ENCODE measurements at regions not wholly inside any gene's neighbourhood (a gene's known extent, or its start where the extent isn't known, plus 50 kb on each side); places are given as distances from the start of the nearest gene placed in this dataset.

DNA sequence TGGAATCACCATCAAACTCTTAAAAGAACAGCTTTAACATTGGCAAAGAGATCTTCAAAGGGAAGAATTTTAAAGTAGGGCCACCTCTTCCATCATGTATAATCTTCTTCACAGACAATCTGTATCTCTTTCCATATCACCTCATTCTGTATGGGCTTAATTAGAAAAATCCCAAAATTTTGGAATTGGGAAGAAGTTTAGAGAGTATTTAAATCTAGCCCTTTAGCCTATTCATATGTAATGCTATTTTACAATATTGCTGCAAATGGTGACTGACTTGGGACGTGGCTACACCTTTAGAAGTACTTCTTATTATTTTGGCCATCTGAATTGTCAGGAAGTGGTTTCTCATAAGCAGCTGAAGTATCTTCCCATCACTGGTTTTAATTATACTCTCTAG is 474.3 kb downstream of the RFPL4B start:
- Histone ChIP-seq H3K4me1 (ENCODE audit: low read length) (no peaks in the 10 kb centered on the region), H3K9me3 (ENCODE audit: low read length) (no peaks in the 10 kb centered on the region), H3K79me2 (ENCODE audit: low read length) (no peaks in the 10 kb centered on the region), H4K20me1 (ENCODE audit: insufficient read depth, low read depth, low read length) (no peaks in the 10 kb centered on the region), H3K4me2 (ENCODE audit: low read depth, low read length, poor library complexity, severe bottlenecking) (no peak overlapping the region), H3K4me3 (ENCODE audit: low read length) (no peak overlapping the region), H3K36me3 (ENCODE audit: insufficient read depth, low read length) (no peaks in the 10 kb centered on the region), H3K9me2 (replicated peaks; ENCODE audit: insufficient read depth, low read length) (no peaks in the 10 kb centered on the region; the same call in 1 of the 2 replicates), H3K9ac (ENCODE audit: low read length) (no peak overlapping the region), H2AFZ (ENCODE audit: low read length) (no peak overlapping the region), H3K27ac (ENCODE audit: low read length) (no peak overlapping the region), H3K27me3 (ENCODE audit: low read length) (no peaks in the 10 kb centered on the region)
- DNase-seq = no peak

DNA sequence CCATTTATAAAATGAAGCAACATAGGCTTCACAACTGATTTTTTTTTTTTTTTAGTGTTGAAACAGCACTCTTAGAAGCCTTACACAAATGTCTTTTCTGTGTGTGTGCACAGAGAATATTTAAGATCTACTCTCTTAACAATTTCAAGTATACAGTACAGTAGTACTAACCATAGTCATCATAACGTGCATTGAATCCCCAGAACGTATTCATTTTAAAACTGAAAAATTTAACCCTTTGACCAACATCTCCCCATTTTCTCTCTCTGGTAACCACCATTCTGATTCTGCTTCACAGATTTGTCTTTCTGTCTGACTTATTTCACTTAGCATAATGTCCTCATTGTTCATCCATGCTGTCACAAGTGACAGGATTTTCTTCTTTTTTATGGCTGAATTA is 475.6 kb downstream of the RFPL4B start:
- Histone ChIP-seq H3K9ac (ENCODE audit: low read length) (no peak overlapping the region), H3K27me3 (ENCODE audit: low read length) (no peaks in the 10 kb centered on the region), H3K36me3 (ENCODE audit: insufficient read depth, low read length) (no peaks in the 10 kb centered on the region), H3K4me2 (ENCODE audit: low read depth, low read length, poor library complexity, severe bottlenecking) (no peak overlapping the region), H3K27ac (ENCODE audit: low read length) (no peak overlapping the region), H3K9me3 (ENCODE audit: low read length) (no peaks in the 10 kb centered on the region), H4K20me1 (ENCODE audit: insufficient read depth, low read depth, low read length) (no peaks in the 10 kb centered on the region), H2AFZ (ENCODE audit: low read length) (no peak overlapping the region), H3K4me1 (ENCODE audit: low read length) (no peaks in the 10 kb centered on the region), H3K4me3 (ENCODE audit: low read length) (no peak overlapping the region), H3K79me2 (ENCODE audit: low read length) (no peaks in the 10 kb centered on the region), H3K9me2 (replicated peaks; ENCODE audit: insufficient read depth, low read length) (no peaks in the 10 kb centered on the region; the same call in 1 of the 2 replicates)
- no peak for DNase-seq

DNA sequence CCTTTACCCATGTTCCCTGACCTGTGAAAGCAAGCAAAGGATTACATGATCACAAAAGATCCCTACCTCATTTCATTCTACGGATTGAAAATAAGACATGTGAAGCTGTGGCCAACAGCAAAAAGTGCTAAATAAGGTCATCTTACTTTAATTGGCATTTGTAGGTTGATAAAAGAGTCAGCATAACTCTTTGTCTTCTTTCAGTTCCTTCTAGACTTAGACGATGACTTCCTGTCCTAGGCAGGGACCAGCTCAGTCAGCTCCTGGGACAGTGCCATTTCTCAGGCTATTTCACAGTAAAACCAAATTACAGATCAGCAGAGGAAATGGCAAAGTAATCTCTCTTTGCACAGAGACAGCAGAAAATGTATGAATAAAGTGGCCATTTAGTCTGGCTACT is 480.7 kb downstream of the RFPL4B start:
- Histone ChIP-seq H3K9me3 (ENCODE audit: low read length) (no peaks in the 10 kb centered on the region), H4K20me1 (ENCODE audit: insufficient read depth, low read depth, low read length) (no peaks in the 10 kb centered on the region), H3K27ac (ENCODE audit: low read length) (no peak overlapping the region), H3K36me3 (ENCODE audit: insufficient read depth, low read length) (no peaks in the 10 kb centered on the region), H2AFZ (ENCODE audit: low read length) (no peak overlapping the region), H3K9me2 (replicated peaks; ENCODE audit: insufficient read depth, low read length) (no peaks in the 10 kb centered on the region), H3K4me3 (ENCODE audit: low read length) (no peak overlapping the region), H3K27me3 (ENCODE audit: low read length) (no peaks in the 10 kb centered on the region), H3K4me2 (ENCODE audit: low read depth, low read length, poor library complexity, severe bottlenecking) (no peak overlapping the region), H3K9ac (ENCODE audit: low read length) (no peak overlapping the region), H3K4me1 (ENCODE audit: low read length) (no peaks in the 10 kb centered on the region), H3K79me2 (ENCODE audit: low read length) (no peaks in the 10 kb centered on the region)
- no peak for DNase-seq

DNA sequence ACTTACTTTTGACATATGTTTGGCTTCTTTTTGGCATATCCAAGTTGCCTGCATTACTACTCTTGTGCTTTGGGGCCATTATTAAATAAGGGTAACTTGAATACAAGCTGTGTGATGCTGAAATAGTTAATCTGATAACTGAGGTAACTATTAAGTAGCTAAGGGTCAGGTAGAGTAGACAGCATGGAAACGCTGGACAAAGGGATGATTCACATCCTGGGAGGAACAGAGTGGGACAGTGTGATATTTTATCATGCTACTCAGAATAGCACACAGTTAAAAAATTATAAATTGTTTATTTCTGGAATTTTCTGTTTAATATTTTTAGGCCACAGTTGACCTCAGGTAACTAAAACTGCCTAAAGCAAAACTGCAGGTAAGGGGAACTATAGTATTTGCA is 483.9 kb downstream of the RFPL4B start:
- no peaks in the 10 kb centered on the region for H3K9me2 ChIP-seq (replicated peaks; ENCODE audit: insufficient read depth, low read length)
- H3K27ac ChIP-seq (ENCODE audit: low read length) = no peak overlapping the region
- H3K36me3 ChIP-seq (ENCODE audit: insufficient read depth, low read length) = no peaks in the 10 kb centered on the region
- H3K9me3 ChIP-seq (ENCODE audit: low read length) = no peaks in the 10 kb centered on the region
- no peak overlapping the region for H3K9ac ChIP-seq (ENCODE audit: low read length)
- no peaks in the 10 kb centered on the region for H3K79me2 ChIP-seq (ENCODE audit: low read length)
- H3K4me3 ChIP-seq (ENCODE audit: low read length) = no peak overlapping the region
- no peaks in the 10 kb centered on the region for H3K27me3 ChIP-seq (ENCODE audit: low read length)
- H4K20me1 ChIP-seq (ENCODE audit: insufficient read depth, low read depth, low read length) = no peaks in the 10 kb centered on the region
- no peak overlapping the region for H2AFZ ChIP-seq (ENCODE audit: low read length)
- H3K4me1 ChIP-seq (ENCODE audit: low read length) = no peaks in the 10 kb centered on the region
- H3K4me2 ChIP-seq (ENCODE audit: low read depth, low read length, poor library complexity, severe bottlenecking) = no peak overlapping the region
- no peak for DNase-seq

DNA sequence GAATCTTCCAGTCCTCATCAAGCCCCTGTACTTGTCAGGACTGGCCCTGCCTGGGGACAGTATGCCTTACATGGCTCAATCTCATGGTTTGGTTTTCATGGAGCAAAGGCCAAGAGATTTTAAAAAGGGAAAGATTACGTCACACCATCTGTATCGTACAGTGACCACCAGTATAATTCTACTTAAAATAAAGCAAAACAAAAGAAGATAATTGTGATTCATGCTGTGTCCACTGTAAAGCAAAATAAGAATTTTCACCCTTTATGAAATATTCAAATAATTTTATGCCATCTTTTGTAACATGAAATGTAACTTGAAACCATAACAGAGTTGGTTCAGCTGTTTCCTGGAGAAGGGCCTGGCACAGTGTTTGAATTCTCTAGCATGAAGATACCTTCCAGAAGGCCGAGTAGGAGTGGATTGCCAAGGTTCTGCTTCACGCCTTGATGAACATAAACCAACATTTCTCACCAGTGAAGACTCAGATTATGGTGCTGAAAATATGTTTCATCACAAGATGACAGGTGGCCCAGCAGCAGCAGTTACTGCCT is 486.5 kb downstream of the RFPL4B start:
- Histone ChIP-seq H3K9ac (ENCODE audit: low read length) (no peak overlapping the region), H3K4me2 (ENCODE audit: low read depth, low read length, poor library complexity, severe bottlenecking) (no peak overlapping the region), H3K27ac (ENCODE audit: low read length) (no peak overlapping the region), H3K36me3 (ENCODE audit: insufficient read depth, low read length) (no peaks in the 10 kb centered on the region), H3K79me2 (ENCODE audit: low read length) (no peaks in the 10 kb centered on the region), H4K20me1 (ENCODE audit: insufficient read depth, low read depth, low read length) (no peaks in the 10 kb centered on the region), H2AFZ (ENCODE audit: low read length) (no peak overlapping the region), H3K9me2 (replicated peaks; ENCODE audit: insufficient read depth, low read length) (peaks cover 4% of the 10 kb centered on the region; the same call in 1 of the 2 replicates), H3K9me3 (ENCODE audit: low read length) (no peaks in the 10 kb centered on the region), H3K4me1 (ENCODE audit: low read length) (no peaks in the 10 kb centered on the region), H3K27me3 (ENCODE audit: low read length) (no peaks in the 10 kb centered on the region), H3K4me3 (ENCODE audit: low read length) (no peak overlapping the region)
- DNase-seq = no peak

DNA sequence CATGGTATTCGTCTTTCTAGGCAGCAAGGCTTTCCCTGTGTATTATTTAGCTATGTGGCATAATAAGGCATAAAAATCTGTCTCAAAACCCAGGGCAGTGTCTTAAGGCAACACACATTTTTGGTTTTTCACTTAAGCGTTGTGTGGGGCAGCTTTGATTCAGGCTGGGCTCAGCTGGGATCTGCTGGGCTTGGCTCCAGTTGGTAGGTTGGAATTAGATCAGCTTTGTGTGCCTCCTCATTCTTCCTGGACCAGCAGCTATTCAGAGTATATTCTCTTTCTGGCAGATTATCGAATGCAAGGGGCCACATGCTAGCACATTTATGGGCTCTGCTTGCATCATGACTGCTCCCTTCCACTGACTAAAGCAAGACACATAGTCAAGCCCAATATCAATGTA is 487.9 kb downstream of the RFPL4B start:
- Histone ChIP-seq H3K27ac (ENCODE audit: low read length) (no peak overlapping the region), H4K20me1 (ENCODE audit: insufficient read depth, low read depth, low read length) (no peaks in the 10 kb centered on the region), H3K36me3 (ENCODE audit: insufficient read depth, low read length) (no peaks in the 10 kb centered on the region), H3K4me1 (ENCODE audit: low read length) (no peaks in the 10 kb centered on the region), H3K4me2 (ENCODE audit: low read depth, low read length, poor library complexity, severe bottlenecking) (no peak overlapping the region), H3K9me3 (ENCODE audit: low read length) (no peaks in the 10 kb centered on the region), H3K27me3 (ENCODE audit: low read length) (no peaks in the 10 kb centered on the region), H3K9ac (ENCODE audit: low read length) (no peak overlapping the region), H2AFZ (ENCODE audit: low read length) (no peak overlapping the region), H3K79me2 (ENCODE audit: low read length) (no peaks in the 10 kb centered on the region), H3K4me3 (ENCODE audit: low read length) (no peak overlapping the region), H3K9me2 (replicated peaks; ENCODE audit: insufficient read depth, low read length) (peaks cover 4% of the 10 kb centered on the region; the same call in 1 of the 2 replicates)
- no peak for DNase-seq

DNA sequence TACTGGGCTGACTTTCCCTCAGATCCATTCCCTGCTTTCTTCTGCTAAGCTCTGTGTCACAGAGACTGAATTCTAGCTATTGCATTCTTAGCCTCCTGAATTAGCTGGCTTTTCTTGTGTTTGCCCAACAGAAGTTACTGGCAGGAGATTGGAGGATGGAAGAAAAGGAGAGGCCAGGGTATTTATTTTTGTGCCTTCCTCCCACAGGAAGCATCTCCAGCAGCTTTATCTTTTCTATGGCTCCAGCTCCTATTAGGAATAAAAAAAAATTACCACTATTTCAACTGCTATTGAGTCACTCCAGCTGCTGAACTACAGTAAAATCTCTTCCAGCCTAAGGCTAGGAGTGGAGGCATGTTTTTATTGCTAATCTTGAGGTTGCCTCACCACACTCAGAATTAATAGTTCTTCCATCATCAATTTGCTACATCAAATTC is 492.4 kb downstream of the RFPL4B start:
- Histone ChIP-seq H3K27me3 (ENCODE audit: low read length) (no peaks in the 10 kb centered on the region), H3K27ac (ENCODE audit: low read length) (no peak overlapping the region), H3K4me1 (ENCODE audit: low read length) (no peaks in the 10 kb centered on the region), H3K9me3 (ENCODE audit: low read length) (no peaks in the 10 kb centered on the region), H3K79me2 (ENCODE audit: low read length) (no peaks in the 10 kb centered on the region), H4K20me1 (ENCODE audit: insufficient read depth, low read depth, low read length) (no peaks in the 10 kb centered on the region), H3K4me3 (ENCODE audit: low read length) (no peak overlapping the region), H3K9ac (ENCODE audit: low read length) (no peak overlapping the region), H3K9me2 (replicated peaks; ENCODE audit: insufficient read depth, low read length) (peaks cover 4% of the 10 kb centered on the region; the same call in 1 of the 2 replicates), H2AFZ (ENCODE audit: low read length) (no peak overlapping the region), H3K36me3 (ENCODE audit: insufficient read depth, low read length) (no peaks in the 10 kb centered on the region), H3K4me2 (ENCODE audit: low read depth, low read length, poor library complexity, severe bottlenecking) (no peak overlapping the region)
- DNase-seq = no peak

DNA sequence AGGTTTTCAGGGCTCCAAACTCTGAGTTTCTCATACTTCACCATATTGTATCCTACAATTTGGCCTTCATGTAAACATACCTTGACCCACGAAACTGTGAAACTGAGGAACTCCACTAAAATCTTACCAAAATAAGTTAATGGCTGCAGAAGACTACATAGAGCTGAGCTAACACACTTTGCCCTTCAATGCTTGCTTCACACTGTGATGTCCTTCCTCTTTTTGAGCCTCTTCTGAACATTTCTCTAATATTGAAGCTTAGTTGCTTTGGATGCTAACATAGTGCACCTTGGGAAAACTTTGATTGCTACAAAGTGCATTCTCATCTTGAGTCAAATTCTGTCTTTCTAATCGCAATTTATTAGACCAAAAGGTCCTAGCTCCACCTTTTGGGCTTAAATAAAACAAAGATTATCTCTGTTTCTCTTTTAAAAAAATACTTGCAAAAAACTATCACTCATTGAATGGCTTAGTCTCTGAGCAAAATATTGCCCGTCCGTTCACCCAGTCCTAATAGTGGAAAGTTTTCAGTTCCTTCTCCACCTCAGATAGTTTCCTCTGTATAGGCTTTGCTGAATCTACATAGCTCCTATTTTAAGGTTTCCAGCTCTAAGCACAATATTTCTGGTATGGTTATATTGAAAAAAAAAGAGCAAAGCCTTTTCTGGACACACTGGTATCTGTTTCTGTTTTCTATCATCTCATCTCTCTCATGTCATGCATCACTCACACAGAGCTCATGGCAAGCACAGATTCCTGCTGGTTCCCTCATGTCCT is 494.6 kb downstream of the RFPL4B start:
- no peak overlapping the region for H3K4me2 ChIP-seq (ENCODE audit: low read depth, low read length, poor library complexity, severe bottlenecking)
- no peak for DNase-seq
- no peaks in the 10 kb centered on the region for H3K4me1 ChIP-seq (ENCODE audit: low read length)
- no peak overlapping the region for H3K4me3 ChIP-seq (ENCODE audit: low read length)
- H3K27me3 ChIP-seq (ENCODE audit: low read length) = no peaks in the 10 kb centered on the region
- no peaks in the 10 kb centered on the region for H3K79me2 ChIP-seq (ENCODE audit: low read length)
- H3K9me2 ChIP-seq (replicated peaks; ENCODE audit: insufficient read depth, low read length) = peaks cover 4% of the 10 kb centered on the region; the same call in 1 of the 2 replicates
- no peak overlapping the region for H3K9ac ChIP-seq (ENCODE audit: low read length)
- H2AFZ ChIP-seq (ENCODE audit: low read length) = no peak overlapping the region
- H4K20me1 ChIP-seq (ENCODE audit: insufficient read depth, low read depth, low read length) = no peaks in the 10 kb centered on the region
- H3K36me3 ChIP-seq (ENCODE audit: insufficient read depth, low read length) = no peaks in the 10 kb centered on the region
- H3K27ac ChIP-seq (ENCODE audit: low read length) = no peak overlapping the region
- H3K9me3 ChIP-seq (ENCODE audit: low read length) = no peaks in the 10 kb centered on the region

All from Karpas-422 (cell line).